Caco-2 (cell line): ENCODE measurements at regions not wholly inside any gene's neighbourhood (a gene's known extent, or its start where the extent isn't known, plus 50 kb on each side); places are given as distances from the start of the nearest gene placed in this dataset.
"Not testable (repeated sequence)": the region's sequence is repeated elsewhere in the genome, so short reads cannot be mapped to it uniquely, and the experiment has no call there.

Experiments
- BruUV-seq: library from RNA; stranded (reverse); fragments of 400-500 nt; replicated peaks from 2 replicates; lab custom pipeline; 2021; lab: Mats Ljungman, UMichigan
- CTCF ChIA-PET: fragments of 300-600 bp; sonication (Branson Sonifier 250); formaldehyde crosslinking; loops from one replicate; lab custom pipeline; 2022; ENCODE audit warnings: antibody characterized with exemption; lab: Charles Lee
- POLR2A ChIA-PET: fragments of 300-600 bp; sonication (Branson Sonifier 250); formaldehyde crosslinking; loops from one replicate; lab custom pipeline; 2022; ENCODE audit warnings: antibody characterized with exemption; lab: Charles Lee
- DNase-seq, 2 experiments: peaks; one replicate each; pipeline versions ENCODE4 v3.0.0 to v3.0.0-alpha.2; 2020 to 2022
- H3K27me3 ChIP-seq: replicated peaks from 2 replicates; pipeline ENCODE4 v1.6.0; 2011; ENCODE audit warnings: low read length; ENCODE audit not compliant: control insufficient read depth, insufficient read depth
- H3K36me3 ChIP-seq: 2 replicates; pipeline ENCODE4 v1.5.1; 2011; ENCODE audit warnings: low read length; ENCODE audit not compliant: control insufficient read depth, insufficient read depth
- H3K4me1 ChIP-seq: fragments of 250-450 bp; sonication (Bioruptor Pico); 2 replicates; pipeline ENCODE4 v1.5.1; 2020; ENCODE audit warnings: mild to moderate bottlenecking
- H3K4me3 ChIP-seq: 2 replicates; pipeline ENCODE4 v1.5.1; 2011; ENCODE audit warnings: low read depth, mild to moderate bottlenecking, control low read depth, low read length
- H3K9me3 ChIP-seq: fragments of 250-450 bp; sonication (Bioruptor Pico); 2 replicates; pipeline ENCODE4 v1.5.1; 2020; ENCODE audit warnings: mild to moderate bottlenecking, moderate library complexity
- H3K27ac Mint-ChIP-seq: one replicate; pipeline ENCODE4 v1.8.0; 2022; ENCODE audit warnings: mixed read lengths; ENCODE audit not compliant: unreplicated experiment
- H3K27me3 Mint-ChIP-seq: one replicate; pipeline ENCODE4 v1.8.0; 2022; ENCODE audit warnings: mixed read lengths; ENCODE audit not compliant: insufficient read depth, unreplicated experiment
- H3K36me3 Mint-ChIP-seq: one replicate; pipeline ENCODE4 v1.8.0; 2022; ENCODE audit warnings: mild to moderate bottlenecking, mixed read lengths; ENCODE audit not compliant: insufficient read depth, unreplicated experiment
- H3K4me1 Mint-ChIP-seq: one replicate; pipeline ENCODE4 v1.8.0; 2022; ENCODE audit warnings: low read depth, mixed read lengths; ENCODE audit not compliant: unreplicated experiment
- H3K4me3 Mint-ChIP-seq: one replicate; pipeline ENCODE4 v1.8.0; 2022; ENCODE audit warnings: mild to moderate bottlenecking, moderate library complexity, mixed read lengths; ENCODE audit not compliant: unreplicated experiment
- H3K9me3 Mint-ChIP-seq: one replicate; pipeline ENCODE4 v1.8.0; 2022; ENCODE audit warnings: mixed read lengths; ENCODE audit not compliant: unreplicated experiment
- CTCF ChIP-seq, 2 experiments: fragments of 200-600 bp in 1 of 2; IDR thresholded peaks; 1 replicate in 1 of 2; 2 replicates in 1 of 2; pipeline versions ENCODE4 v1.5.1 to v1.8.0; 2011 to 2022; ENCODE audit warnings: antibody characterized with exemption in 1 of 2, control low read depth in 1 of 2, inconsistent platforms in 1 of 2, low read depth in 1 of 2, low read length in 1 of 2, mild to moderate bottlenecking in 1 of 2, moderate library complexity in 1 of 2; ENCODE audit not compliant: insufficient read depth in 1 of 2, severe bottlenecking in 1 of 2, unreplicated experiment in 1 of 2
- intact Hi-C: fragments of 100-400 bp; cut with micrococcal nuclease; formaldehyde crosslinking; loops from one replicate; pipeline ENCODE4 v1.10.0; 2022; ENCODE audit not compliant: unreplicated experiment

- TF ChIP-seq CTCF (IDR thresholded peaks at IDR 0.05; ENCODE audit: insufficient read depth in 1 of 2, low read depth in 1 of 2, low read length in 1 of 2, severe bottlenecking in 1 of 2, unreplicated experiment in 1 of 2): no peak
- Mint-ChIP-seq H3K4me1 (no peaks in the 10 kb centered on the region), H3K36me3 (no peaks in the 10 kb centered on the region), H3K9me3 (peaks cover 15% of the 10 kb centered on the region), H3K27ac (no peak overlapping the region), H3K4me3 (no peak overlapping the region), H3K27me3 (peaks cover 17% of the 10 kb centered on the region)
- DNase-seq: no peak
- Histone ChIP-seq H3K4me3 (no peak overlapping the region), H3K27me3 (no peaks in the 10 kb centered on the region; the same call in 1 of the 2 replicates), H3K4me1 (no peaks in the 10 kb centered on the region), H3K9me3 (peaks cover 5% of the 10 kb centered on the region), H3K36me3 (no peaks in the 10 kb centered on the region)
- CTCF ChIA-PET: interaction anchor here (0.7 to 1.8 kb wide), 23 partner anchors 23 to 400 kb away, joined by 3 to 36 read pairs (median 5); partner anchors contain the start of gene ADRA2C
- intact Hi-C loops: loop anchor here (1.0 to 5.0 kb wide), 2 partner anchors 113 to 313 kb away; no protein-coding TSS in a partner anchor
- BruUV-seq: no TSS peak
- POLR2A ChIA-PET: interaction anchor here (0.7 to 0.8 kb wide), 2 partner anchors 95 to 149 kb away, joined by 3 to 5 read pairs; no protein-coding TSS in a partner anchor
These were observed 113.8 kb downstream of the ADRA2C start for GRCh38 chr4:3879681-3880614.

GRCh38 chr4:3880615-3881120 is 114.5 kb downstream of the ADRA2C start:
- BruUV-seq: no TSS peak
- H3K4me3 Mint-ChIP-seq: no peak overlapping the region
- no peak overlapping the region for H3K27ac Mint-ChIP-seq
- Histone ChIP-seq H3K9me3 (peaks cover 5% of the 10 kb centered on the region), H3K27me3 (no peaks in the 10 kb centered on the region), H3K36me3 (no peaks in the 10 kb centered on the region), H3K4me1 (no peaks in the 10 kb centered on the region), H3K4me3 (no peak overlapping the region)
- H3K36me3 Mint-ChIP-seq: no peaks in the 10 kb centered on the region
- intact Hi-C loops: loop anchor here (1.0 kb wide), 1 partner anchor 113 kb away; no protein-coding TSS in a partner anchor
- H3K4me1 Mint-ChIP-seq: no peaks in the 10 kb centered on the region
- peak; percentile 73 to 77 for TF ChIP-seq CTCF (IDR thresholded peaks at IDR 0.05; ENCODE audit: insufficient read depth in 1 of 2, low read depth in 1 of 2, low read length in 1 of 2, severe bottlenecking in 1 of 2, unreplicated experiment in 1 of 2)
- DNase-seq: peak; percentile 72 to 83
- peaks cover 15% of the 10 kb centered on the region for H3K9me3 Mint-ChIP-seq
- peaks cover 17% of the 10 kb centered on the region for H3K27me3 Mint-ChIP-seq
- POLR2A ChIA-PET: interaction anchor here (0.7 to 0.8 kb wide), 2 partner anchors 96 to 150 kb away, joined by 3 to 5 read pairs; no protein-coding TSS in a partner anchor
- CTCF ChIA-PET: interaction anchor here (0.6 to 1.8 kb wide), 23 partner anchors 23 to 400 kb away, joined by 3 to 36 read pairs (median 5); partner anchors contain the start of gene ADRA2C

- H3K27ac Mint-ChIP-seq, POLR2A ChIA-PET, H3K9me3 ChIP-seq, H3K4me1 ChIP-seq, H3K4me3 ChIP-seq, H3K4me1 Mint-ChIP-seq, BruUV-seq, H3K4me3 Mint-ChIP-seq, H3K36me3 ChIP-seq, intact Hi-C loops, DNase-seq, H3K27me3 ChIP-seq, H3K36me3 Mint-ChIP-seq: not testable (repeated sequence)
- Mint-ChIP-seq H3K9me3 (peaks cover 11% of the 10 kb centered on the region), H3K27me3 (peaks cover 26% of the 10 kb centered on the region)
- CTCF ChIA-PET: interaction anchor here (0.7 kb wide), 1 partner anchor 324 kb away, joined by 4 read pairs; no protein-coding TSS in a partner anchor
These were observed 116.2 kb downstream of the ADRA2C start for GRCh38 chr4:3882316-3882885.

GRCh38 chr4:3884261-3884660 is 118.1 kb downstream of the ADRA2C start:
- H3K4me3 Mint-ChIP-seq, H3K36me3 Mint-ChIP-seq, POLR2A ChIA-PET, H3K9me3 Mint-ChIP-seq, H3K36me3 ChIP-seq, H3K27ac Mint-ChIP-seq, intact Hi-C loops, CTCF ChIA-PET, H3K9me3 ChIP-seq, BruUV-seq, H3K4me1 ChIP-seq, DNase-seq, H3K4me1 Mint-ChIP-seq, H3K4me3 ChIP-seq, H3K27me3 ChIP-seq: not testable (repeated sequence)
- peaks cover 17% of the 10 kb centered on the region for H3K27me3 Mint-ChIP-seq
